HCT116 (cell line): ENCODE measurements at regions not wholly inside any gene's neighbourhood (a gene's known extent, or its start where the extent isn't known, plus 50 kb on each side); places are given as distances from the start of the nearest gene placed in this dataset.

Experiments
- ATAC-seq: fragments of 200-7000 bp; cut with Tn5 transposase; 2 replicates; pipeline ENCODE4 v1.9.1; 2020; ENCODE audit warnings: mild to moderate bottlenecking, moderate library complexity
- BruUV-seq: library from RNA; stranded (reverse); fragments of 400-500 nt; replicated peaks from 2 replicates; lab custom pipeline; 2021; lab: Mats Ljungman, UMichigan
- CTCF ChIA-PET: fragments of 300-600 bp; sonication (Branson Sonifier 250); formaldehyde crosslinking; loops from one replicate; lab custom pipeline; 2021; ENCODE audit warnings: antibody characterized with exemption; lab: Charles Lee
- POLR2A ChIA-PET: fragments of 300-600, 350-600 bp; sonication (Branson Sonifier 250); formaldehyde crosslinking; loops from one replicate; lab custom pipeline; 2021; ENCODE audit warnings: antibody characterized with exemption; lab: Charles Lee
- RAD21 ChIA-PET, 2 experiments: fragments of 300-600 bp; sonication (Branson Sonifier 250); formaldehyde crosslinking; loops; one replicate each; lab custom pipeline; 2023; ENCODE audit warnings: low total read pairs in 2 of 2; ENCODE audit not compliant: uncharacterized antibody in 2 of 2, unreplicated experiment in 2 of 2, low non-redundant PET in 1 of 2; lab: Charles Lee
- DNase-seq: peaks from one replicate; pipeline ENCODE4 v3.0.0-alpha.2; 2010; ENCODE audit warnings: low read depth, low spot score
- H2AFZ ChIP-seq: fragments of 200-600 bp; shearing (Covaris generic), sonication (generic); 2 replicates; pipeline ENCODE4 v1.6.1; 2017; ENCODE audit warnings: low read depth, mixed run types, mixed read lengths, antibody characterized with exemption, low read length; ENCODE audit not compliant: poor library complexity, severe bottlenecking
- H3K27ac ChIP-seq: 2 replicates; pipeline ENCODE4 v1.5.1; 2012; ENCODE audit warnings: low read depth, low read length
- H3K27me3 ChIP-seq: fragments of 200-600 bp; sonication (generic); 2 replicates; pipeline ENCODE4 v1.6.1; 2016; ENCODE audit warnings: mixed run types, low read length, mixed read lengths; ENCODE audit not compliant: insufficient read depth
- H3K36me3 ChIP-seq, 2 experiments: fragments of 200-500 bp in 1 of 2; fragments of 200-600 bp in 1 of 2; sonication (Bioruptor generic) in 1 of 2; sonication (generic) in 1 of 2; 2 replicates each; pipeline versions ENCODE4 v1.5.1 to v1.6.1; 2014 to 2016; ENCODE audit warnings: low read length in 2 of 2, inconsistent platforms in 1 of 2, mixed read lengths in 1 of 2, mixed run types in 1 of 2; ENCODE audit not compliant: insufficient read depth in 2 of 2, control insufficient read depth in 1 of 2
- H3K4me1 ChIP-seq, 2 experiments: fragments of 200-600 bp in 1 of 2; sonication (generic) in 1 of 2; 2 replicates each; pipeline versions ENCODE4 v1.5.1 to v1.6.1; 2012 to 2017; ENCODE audit warnings: low read length in 2 of 2, inconsistent platforms in 1 of 2, mild to moderate bottlenecking in 1 of 2, mixed read lengths in 1 of 2, mixed run types in 1 of 2, moderate library complexity in 1 of 2; ENCODE audit not compliant: insufficient read depth in 2 of 2, control insufficient read depth in 1 of 2
- H3K4me2 ChIP-seq: fragments of 200-600 bp; sonication (generic); 2 replicates; pipeline ENCODE4 v1.6.1; 2017; ENCODE audit warnings: mixed run types, low read length, mixed read lengths
- H3K4me3 ChIP-seq, 2 experiments: fragments of 200-600 bp in 1 of 2; sonication (generic) in 1 of 2; replicated peaks in 1 of 2; 2 replicates each; pipeline ENCODE4 v1.5.1; 2011 to 2016; ENCODE audit warnings: low read length in 2 of 2, control low read depth in 1 of 2, low read depth in 1 of 2, mild to moderate bottlenecking in 1 of 2, mixed read lengths in 1 of 2, mixed run types in 1 of 2
- H3K79me2 ChIP-seq: fragments of 200-600 bp; sonication (generic); 2 replicates; pipeline ENCODE4 v1.6.1; 2017; ENCODE audit warnings: mild to moderate bottlenecking, mixed run types, low read length, moderate library complexity, mixed read lengths; ENCODE audit not compliant: insufficient read depth
- H3K9ac ChIP-seq: fragments of 200-600 bp; sonication (generic); 2 replicates; pipeline ENCODE4 v1.6.1; 2016; ENCODE audit warnings: low read length, mixed read lengths
- H3K9me2 ChIP-seq: fragments of 200-600 bp; sonication (generic), shearing (Covaris generic); 2 replicates; pipeline ENCODE4 v1.6.1; 2017; ENCODE audit warnings: mixed run types, mild to moderate bottlenecking, moderate library complexity; ENCODE audit not compliant: insufficient read depth
- H3K9me3 ChIP-seq, 2 experiments: fragments of 200-500 bp in 1 of 2; fragments of 200-600 bp in 1 of 2; sonication (Bioruptor generic) in 1 of 2; sonication (generic) in 1 of 2; 2 replicates each; pipeline ENCODE4 v1.6.1; 2014 to 2017; ENCODE audit warnings: low read length in 2 of 2, mixed read lengths in 2 of 2, inconsistent platforms in 1 of 2, low read depth in 1 of 2, mild to moderate bottlenecking in 1 of 2, mixed run types in 1 of 2, moderate library complexity in 1 of 2; ENCODE audit not compliant: control insufficient read depth in 1 of 2, insufficient read depth in 1 of 2
- H4K20me1 ChIP-seq: fragments of 200-600 bp; sonication (generic), shearing (Covaris generic); 2 replicates; pipeline ENCODE4 v1.6.1; 2017; ENCODE audit warnings: mixed run types, mild to moderate bottlenecking, moderate library complexity; ENCODE audit not compliant: insufficient read depth
- ATF3 ChIP-seq: IDR thresholded peaks from 2 replicates; pipeline ENCODE4 v1.6.1; 2012
- CEBPB ChIP-seq: IDR thresholded peaks from 2 replicates; pipeline ENCODE4 v1.6.1; 2012; ENCODE audit warnings: low read depth
- CTCF ChIP-seq, 3 experiments: fragments of 200-600 bp in 1 of 3; sonication (generic) in 1 of 3; IDR thresholded peaks in 2 of 3; conservative IDR thresholded peaks in 1 of 3; 2 replicates each; pipeline ENCODE4 v1.5.1; 2012 to 2017; ENCODE audit warnings: low read depth in 2 of 3, low read length in 2 of 3, antibody characterized with exemption in 1 of 3, borderline replicate concordance in 1 of 3, control low read depth in 1 of 3, mild to moderate bottlenecking in 1 of 3, mixed read lengths in 1 of 3, mixed run types in 1 of 3, moderate library complexity in 1 of 3; ENCODE audit not compliant: insufficient read depth in 1 of 3
- EGR1 ChIP-seq: IDR thresholded peaks from 2 replicates; pipeline ENCODE4 v1.6.1; 2012; ENCODE audit warnings: low read depth
- ELF1 ChIP-seq: IDR thresholded peaks from 2 replicates; pipeline ENCODE4 v1.6.1; 2012; ENCODE audit warnings: low read depth, borderline replicate concordance
- EZH2 ChIP-seq: fragments of 200-600 bp; sonication (generic); IDR thresholded peaks from 2 replicates; pipeline ENCODE4 v1.6.1; 2017; ENCODE audit warnings: antibody characterized with exemption, mixed run types
- EZH2phosphoT487 ChIP-seq: fragments of 200-600 bp; IDR thresholded peaks from 2 replicates; pipeline ENCODE4 v1.6.1; 2018; ENCODE audit warnings: antibody characterized with exemption, borderline replicate concordance
- FOSL1 ChIP-seq: IDR thresholded peaks from 2 replicates; pipeline ENCODE4 v1.6.1; 2012; ENCODE audit warnings: low read depth
- JUND ChIP-seq: IDR thresholded peaks from 2 replicates; pipeline ENCODE4 v1.6.1; 2012
- MAX ChIP-seq: IDR thresholded peaks from 2 replicates; pipeline ENCODE4 v1.6.1; 2012
- POLR2A ChIP-seq: IDR thresholded peaks from 2 replicates; pipeline ENCODE4 v1.7.0; 2011; ENCODE audit warnings: borderline replicate concordance; ENCODE audit not compliant: insufficient read depth, insufficient read length; ENCODE audit errors: extremely low read depth
- POLR2AphosphoS5 ChIP-seq: IDR thresholded peaks from 2 replicates; pipeline ENCODE4 v1.6.1; 2011; ENCODE audit warnings: mild to moderate bottlenecking, low read depth, low read length, moderate library complexity
- RAD21 ChIP-seq: IDR thresholded peaks from 2 replicates; pipeline ENCODE4 v1.6.1; 2012; ENCODE audit warnings: low read depth, mild to moderate bottlenecking
- REST ChIP-seq: IDR thresholded peaks from 2 replicates; pipeline ENCODE4 v1.6.1; 2012; ENCODE audit warnings: low read depth
- SIN3A ChIP-seq: IDR thresholded peaks from 2 replicates; pipeline ENCODE4 v1.6.1; 2012; ENCODE audit warnings: low read depth
- YY1 ChIP-seq: IDR thresholded peaks from 2 replicates; pipeline ENCODE4 v1.6.1; 2011; ENCODE audit warnings: low read length, low read depth, moderate library complexity, mild to moderate bottlenecking; ENCODE audit not compliant: insufficient replicate concordance; ENCODE audit errors: extremely low read depth
- ZBTB33 ChIP-seq: IDR thresholded peaks from 2 replicates; pipeline ENCODE4 v1.6.1; 2011; ENCODE audit warnings: mild to moderate bottlenecking, low read length, moderate library complexity; ENCODE audit not compliant: insufficient replicate concordance; ENCODE audit errors: extremely low read depth
- intact Hi-C: fragments of 100-400 bp; cut with micrococcal nuclease; formaldehyde crosslinking; loops from 2 replicates; pipeline ENCODE4 v1.10.0; 2022

GRCh38 chr14:82689948-82690347 is 1156.3 kb upstream of the SEL1L start:
- RAD21 ChIA-PET: no interaction called here
- intact Hi-C loops: no loop called here
- TF ChIP-seq ATF3 (no peak), CTCF (IDR thresholded peaks at IDR 0.05 in 2 of 3, conservative IDR thresholded peaks at IDR 0.05 in 1 of 3; ENCODE audit: borderline replicate concordance in 1 of 3, insufficient read depth in 1 of 3, low read depth in 2 of 3, low read length in 2 of 3) (no peak), EZH2 (no peak), EGR1 (no peak), POLR2AphosphoS5 (no peak), FOSL1 (no peak), POLR2A (no peak), ELF1 (no peak), EZH2phosphoT487 (no peak), ZBTB33 (no peak), YY1 (no peak), CEBPB (no peak), JUND (no peak), MAX (no peak), RAD21 (no peak), REST (no peak), SIN3A (no peak)
- CTCF ChIA-PET: no interaction called here
- H4K20me1 ChIP-seq: no peaks in the 10 kb centered on the region
- no peak for DNase-seq
- H2AFZ ChIP-seq: no peak overlapping the region
- H3K4me1 ChIP-seq: no peaks in the 10 kb centered on the region
- no peak overlapping the region for H3K27ac ChIP-seq
- H3K4me2 ChIP-seq: no peak overlapping the region
- peaks cover 5 to 6% of the 10 kb centered on the region in 2 experiments; a peak in 2 of 4 replicates for H3K9me3 ChIP-seq
- no peak overlapping the region for H3K9ac ChIP-seq
- H3K4me3 ChIP-seq: no peak overlapping the region
- no peaks in the 10 kb centered on the region for H3K9me2 ChIP-seq
- BruUV-seq: no TSS peak
- no peak for ATAC-seq
- POLR2A ChIA-PET: no interaction called here
- H3K27me3 ChIP-seq: no peaks in the 10 kb centered on the region
- no peaks in the 10 kb centered on the region for H3K79me2 ChIP-seq
- H3K36me3 ChIP-seq: no peaks in the 10 kb centered on the region
